Spleen (tissue), 7 donors: ENCODE measurements at regions not wholly inside any gene's neighbourhood (a gene's known extent, or its start where the extent isn't known, plus 50 kb on each side); places are given as distances from the start of the nearest gene placed in this dataset.

ENCODE experiments used
- CTCF ChIP-seq, 11 experiments: fragments of 200-600 bp in 7 of 11; fragments of 450-650 bp in 4 of 11; sonication (generic) in 4 of 11; IDR thresholded peaks in 8 of 11; conservative IDR thresholded peaks in 3 of 11; 1 replicate in 7 of 11; 2 replicates in 4 of 11; pipeline versions ENCODE4 v1.4.0 to v1.8.0; 2016 to 2021; ENCODE audit warnings: antibody characterized with exemption in 11 of 11, inconsistent platforms in 4 of 11, mild to moderate bottlenecking in 1 of 11
- POLR2A ChIP-seq, 3 donors: fragments of 450-650 bp; IDR thresholded peaks; one replicate each; pipeline ENCODE4 v1.5.1; 2017; ENCODE audit warnings: antibody characterized with exemption in 3 of 3, mild to moderate bottlenecking in 1 of 3
- POLR2AphosphoS5 ChIP-seq, 3 donors: sonication (generic); formaldehyde crosslinking; IDR thresholded peaks; one replicate each; pipeline ENCODE4 v1.5.1; 2017; ENCODE audit warnings: antibody characterized with exemption in 3 of 3
- donor health status: DM: no; HTN: no; CAD: no; lungs with moderate emphysema.
- donor health status: DM: no; HTN: no; CAD: no.
- donor health status: DM: no; HTN: no; CAD: no.

- TF ChIP-seq CTCF (IDR thresholded peaks at IDR 0.05 in 8 of 11, conservative IDR thresholded peaks at IDR 0.05 in 3 of 11) (no peak), POLR2A (IDR thresholded peaks at IDR 0.05) (no peak), POLR2AphosphoS5 (IDR thresholded peaks at IDR 0.05) (no peak)
Observed at GRCh38 chr18:24601585-24601984, 141.1 kb downstream of the HRH4 start.
